Thyroid gland (tissue), 4 donors: ENCODE measurements at regions not wholly inside any gene's neighbourhood (a gene's known extent, or its start where the extent isn't known, plus 50 kb on each side); places are given as distances from the start of the nearest gene placed in this dataset.

Experiments used
- POLR2A ChIP-seq, 2 donors: fragments of 450-650 bp; IDR thresholded peaks; one replicate each; pipeline ENCODE4 v1.6.1; 2017; ENCODE audit warnings: antibody characterized with exemption in 2 of 2, mild to moderate bottlenecking in 2 of 2, moderate library complexity in 1 of 2
- TF ChIP-seq, protein P1 (sequence below), 6 experiments: fragments of 200-600 bp in 3 of 6; fragments of 450-650 bp in 3 of 6; sonication (generic) in 3 of 6; IDR thresholded peaks; one replicate each; pipeline ENCODE4 v1.5.1; 2016 to 2019; ENCODE audit warnings: antibody characterized with exemption in 6 of 6, mild to moderate bottlenecking in 2 of 6, inconsistent platforms in 1 of 6, moderate library complexity in 1 of 6

DNA sequence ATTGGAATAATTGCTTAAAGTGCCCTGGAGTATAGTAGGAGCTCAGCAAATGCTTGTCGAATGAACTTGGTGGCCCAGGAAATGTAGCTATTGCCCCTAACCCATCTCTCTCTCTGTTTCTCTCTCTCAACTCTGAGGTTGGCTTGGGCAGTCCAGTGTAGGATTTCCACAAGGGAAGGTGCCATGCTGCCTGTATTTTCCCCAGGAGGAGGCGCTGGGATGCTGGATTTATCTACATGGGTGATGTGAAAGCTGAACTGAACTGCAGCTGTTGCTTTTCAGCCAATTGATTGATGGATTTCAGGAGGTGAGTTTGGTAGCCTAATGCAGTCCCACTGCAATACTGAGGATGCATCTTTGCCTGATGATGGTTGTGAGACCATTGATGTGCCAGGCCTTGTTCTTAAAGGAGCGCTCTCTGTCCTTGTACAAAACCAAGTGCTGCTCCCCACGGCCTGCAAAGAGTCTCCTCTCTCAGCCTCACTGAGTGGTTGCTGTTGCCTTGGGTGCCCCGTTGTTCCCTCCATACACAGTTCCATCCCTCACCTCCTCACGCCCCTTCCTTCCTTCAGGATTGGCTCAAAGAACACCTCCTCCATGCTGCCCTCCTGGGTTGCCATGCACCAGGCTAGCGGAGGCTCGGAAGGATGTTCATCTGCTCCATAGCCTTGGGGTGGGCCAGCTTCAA is 200.6 kb downstream of the GLRX3 start:
- TF ChIP-seq, protein P1, sequence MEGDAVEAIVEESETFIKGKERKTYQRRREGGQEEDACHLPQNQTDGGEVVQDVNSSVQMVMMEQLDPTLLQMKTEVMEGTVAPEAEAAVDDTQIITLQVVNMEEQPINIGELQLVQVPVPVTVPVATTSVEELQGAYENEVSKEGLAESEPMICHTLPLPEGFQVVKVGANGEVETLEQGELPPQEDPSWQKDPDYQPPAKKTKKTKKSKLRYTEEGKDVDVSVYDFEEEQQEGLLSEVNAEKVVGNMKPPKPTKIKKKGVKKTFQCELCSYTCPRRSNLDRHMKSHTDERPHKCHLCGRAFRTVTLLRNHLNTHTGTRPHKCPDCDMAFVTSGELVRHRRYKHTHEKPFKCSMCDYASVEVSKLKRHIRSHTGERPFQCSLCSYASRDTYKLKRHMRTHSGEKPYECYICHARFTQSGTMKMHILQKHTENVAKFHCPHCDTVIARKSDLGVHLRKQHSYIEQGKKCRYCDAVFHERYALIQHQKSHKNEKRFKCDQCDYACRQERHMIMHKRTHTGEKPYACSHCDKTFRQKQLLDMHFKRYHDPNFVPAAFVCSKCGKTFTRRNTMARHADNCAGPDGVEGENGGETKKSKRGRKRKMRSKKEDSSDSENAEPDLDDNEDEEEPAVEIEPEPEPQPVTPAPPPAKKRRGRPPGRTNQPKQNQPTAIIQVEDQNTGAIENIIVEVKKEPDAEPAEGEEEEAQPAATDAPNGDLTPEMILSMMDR (IDR thresholded peaks at IDR 0.05): no peak
- TF ChIP-seq POLR2A (IDR thresholded peaks at IDR 0.05): no peak
